CD4-positive, alpha-beta T cell (primary cell): ENCODE measurements at regions not wholly inside any gene's neighbourhood (a gene's known extent, or its start where the extent isn't known, plus 50 kb on each side); places are given as distances from the start of the nearest gene placed in this dataset.
"Not testable (repeated sequence)": the region's sequence is repeated elsewhere in the genome, so short reads cannot be mapped to it uniquely, and the experiment has no call there.

Source experiments
- ATAC-seq: fragments of 200-7000 bp; cut with Tn5 transposase; one replicate; pipeline ENCODE4 v1.10.0; 2022; ENCODE audit warnings: mild to moderate bottlenecking; ENCODE audit not compliant: poor library complexity
- CTCF ChIA-PET: fragments of 350-600 bp; sonication (Branson Sonifier 250); formaldehyde crosslinking; loops from one replicate; lab custom pipeline; 2021; ENCODE audit warnings: antibody characterized with exemption, inconsistent platforms; lab: Charles Lee
- POLR2A ChIA-PET: fragments of 350-600 bp; sonication (Branson Sonifier 250); formaldehyde crosslinking; loops from one replicate; lab custom pipeline; 2021; ENCODE audit warnings: antibody characterized with exemption, inconsistent platforms; lab: Charles Lee
- DNase-seq, 14 experiments: peaks; one replicate each; pipeline ENCODE4 v3.0.0-alpha.2; 2013 to 2020; ENCODE audit warnings: mixed read lengths in 2 of 14
- H3K27ac ChIP-seq, 2 donors: one replicate each; pipeline versions ENCODE4 v1.5.1 to v1.7.0; 2013; ENCODE audit warnings: low read length in 2 of 2, low read depth in 1 of 2, mild to moderate bottlenecking in 1 of 2
- H3K27me3 ChIP-seq, 2 experiments: 1 replicate in 1 of 2; 2 replicates in 1 of 2; pipeline versions ENCODE4 v1.6.1 to v1.7.0; 2013; ENCODE audit warnings: low read length in 2 of 2, control low read depth in 1 of 2, mild to moderate bottlenecking in 1 of 2, moderate library complexity in 1 of 2; ENCODE audit not compliant: insufficient read depth in 2 of 2, control insufficient read depth in 1 of 2
- H3K36me3 ChIP-seq: one replicate; pipeline ENCODE4 v1.6.1; 2013; ENCODE audit warnings: low read length, control low read depth; ENCODE audit not compliant: insufficient read depth
- H3K4me1 ChIP-seq: one replicate; pipeline ENCODE4 v1.6.1; 2013; ENCODE audit warnings: low read length, control low read depth; ENCODE audit not compliant: insufficient read depth
- H3K4me3 ChIP-seq: one replicate; pipeline ENCODE4 v1.5.1; 2013; ENCODE audit warnings: mild to moderate bottlenecking, low read length, moderate library complexity
- H3K9me3 ChIP-seq, 2 experiments: 1 replicate in 1 of 2; 2 replicates in 1 of 2; pipeline versions ENCODE4 v1.6.1 to v1.7.0; 2013; ENCODE audit warnings: low read length in 2 of 2, mild to moderate bottlenecking in 2 of 2, control low read depth in 1 of 2, moderate library complexity in 1 of 2; ENCODE audit not compliant: control insufficient read depth in 1 of 2, insufficient read depth in 1 of 2
- H3K27ac Mint-ChIP-seq: one replicate; pipeline ENCODE4 v1.8.0; 2020; ENCODE audit warnings: mixed read lengths
- H3K27me3 Mint-ChIP-seq: one replicate; pipeline ENCODE4 v1.8.0; 2021; ENCODE audit warnings: mixed read lengths
- H3K36me3 Mint-ChIP-seq: one replicate; pipeline ENCODE4 v1.8.0; 2021; ENCODE audit warnings: low read depth, mixed read lengths
- H3K4me1 Mint-ChIP-seq: one replicate; pipeline ENCODE4 v1.8.0; 2021; ENCODE audit warnings: low read depth, mixed read lengths
- H3K4me3 Mint-ChIP-seq: one replicate; pipeline ENCODE4 v1.8.0; 2020; ENCODE audit warnings: mild to moderate bottlenecking, mixed read lengths
- H3K9me3 Mint-ChIP-seq: one replicate; pipeline ENCODE4 v1.8.0; 2020; ENCODE audit warnings: mixed read lengths
- intact Hi-C, 2 experiments: fragments of 100-400 bp; cut with DNase I in 1 of 2; cut with micrococcal nuclease in 1 of 2; formaldehyde crosslinking; loops; one replicate each; pipeline versions ENCODE4 v1.15.1 to v1.9.0; 2023 to 2025; cut with DNase I, micrococcal nuclease
- TF ChIP-seq, protein P1 (sequence below): fragments of 200-600 bp; IDR thresholded peaks from one replicate; pipeline ENCODE4 v1.8.0; 2022; ENCODE audit warnings: antibody characterized with exemption, mild to moderate bottlenecking

DNA sequence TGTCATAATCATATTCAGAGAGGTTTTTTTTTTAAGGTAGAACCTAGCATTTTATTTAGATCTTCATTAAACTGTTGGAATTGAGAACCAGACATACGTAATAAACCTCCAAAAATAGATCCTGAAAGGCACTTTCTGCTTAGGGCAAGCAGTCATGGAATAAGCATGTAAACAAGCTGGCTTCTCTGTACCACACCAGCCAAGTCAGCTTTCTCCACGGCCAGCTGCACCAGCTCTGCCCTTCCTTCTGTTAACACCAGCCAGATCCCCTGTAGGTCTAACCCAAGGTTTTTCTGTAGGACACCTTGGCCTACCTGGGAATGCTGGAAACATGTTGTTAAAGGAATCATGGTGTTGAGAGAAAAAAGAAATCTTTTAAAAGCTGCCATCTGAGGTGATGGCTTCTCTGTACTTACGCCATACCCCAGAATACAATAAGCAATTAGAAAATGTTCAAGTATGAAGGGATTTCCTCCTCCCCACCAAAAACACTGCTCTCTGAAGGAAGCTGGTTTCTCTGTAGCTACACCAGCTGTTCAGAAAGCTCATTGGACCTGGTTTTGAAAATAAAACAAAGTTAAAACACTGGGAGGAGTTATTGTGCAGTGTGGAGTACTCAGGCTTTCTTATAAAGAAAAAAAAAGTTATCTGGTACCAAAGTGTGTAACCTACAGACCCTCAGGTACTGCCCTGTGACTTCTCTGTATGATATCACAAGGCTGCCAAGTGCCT lies 54.6 kb upstream of the CCDC80 start:
- H3K9me3 ChIP-seq, ATAC-seq, H3K4me3 Mint-ChIP-seq, POLR2A ChIA-PET, H3K36me3 ChIP-seq, H3K27me3 Mint-ChIP-seq, H3K4me3 ChIP-seq, H3K4me1 ChIP-seq, CTCF ChIA-PET, H3K36me3 Mint-ChIP-seq, H3K27me3 ChIP-seq, H3K27ac ChIP-seq, intact Hi-C loops, H3K27ac Mint-ChIP-seq, H3K4me1 Mint-ChIP-seq, H3K9me3 Mint-ChIP-seq, DNase-seq: not testable (repeated sequence)

- H3K4me1 Mint-ChIP-seq, CTCF ChIA-PET, H3K4me3 ChIP-seq, H3K9me3 Mint-ChIP-seq, H3K27ac Mint-ChIP-seq, POLR2A ChIA-PET, ATAC-seq, DNase-seq, H3K27ac ChIP-seq, H3K27me3 ChIP-seq, H3K4me1 ChIP-seq, intact Hi-C loops, H3K27me3 Mint-ChIP-seq, H3K36me3 Mint-ChIP-seq, H3K4me3 Mint-ChIP-seq, H3K9me3 ChIP-seq, H3K36me3 ChIP-seq: not testable (repeated sequence)
Measured at GRCh38 chr3:112694906-112695305, 54.0 kb upstream of the CCDC80 start.

DNA sequence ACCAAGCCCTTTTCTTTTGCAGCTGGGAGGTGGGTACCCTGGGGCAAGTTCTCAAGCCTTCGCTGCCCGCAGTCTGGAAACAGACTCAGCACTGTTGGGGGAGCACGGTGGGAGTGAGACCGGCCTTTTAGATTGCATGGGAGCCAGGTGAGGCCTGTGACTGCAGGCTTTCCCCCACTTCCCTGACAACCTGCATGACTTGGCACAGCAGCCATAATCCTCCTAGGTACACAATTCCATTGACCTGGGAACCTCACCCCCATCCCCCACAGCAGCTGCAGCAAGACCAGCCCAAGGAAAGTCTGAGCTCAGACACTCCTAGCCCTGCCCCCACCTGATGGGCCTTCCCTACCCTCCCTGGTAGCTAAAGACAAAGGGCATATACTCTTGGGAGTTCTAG lies 52.2 kb upstream of the CCDC80 start:
- Mint-ChIP-seq H3K27me3 (no peaks in the 10 kb centered on the region), H3K27ac (no peak overlapping the region), H3K9me3 (no peaks in the 10 kb centered on the region), H3K36me3 (no peaks in the 10 kb centered on the region), H3K4me1 (peaks cover 6% of the 10 kb centered on the region), H3K4me3 (no peak overlapping the region)
- intact Hi-C loops = no loop called here
- Histone ChIP-seq H3K27me3 (no peaks in the 10 kb centered on the region), H3K36me3 (no peaks in the 10 kb centered on the region), H3K4me1 (peaks cover 5% of the 10 kb centered on the region), H3K9me3 (no peaks in the 10 kb centered on the region), H3K27ac (no peak overlapping the region), H3K4me3 (no peak overlapping the region)
- ATAC-seq (no peak), DNase-seq (no peak)
- CTCF ChIA-PET = no interaction called here
- TF ChIP-seq, protein P1, sequence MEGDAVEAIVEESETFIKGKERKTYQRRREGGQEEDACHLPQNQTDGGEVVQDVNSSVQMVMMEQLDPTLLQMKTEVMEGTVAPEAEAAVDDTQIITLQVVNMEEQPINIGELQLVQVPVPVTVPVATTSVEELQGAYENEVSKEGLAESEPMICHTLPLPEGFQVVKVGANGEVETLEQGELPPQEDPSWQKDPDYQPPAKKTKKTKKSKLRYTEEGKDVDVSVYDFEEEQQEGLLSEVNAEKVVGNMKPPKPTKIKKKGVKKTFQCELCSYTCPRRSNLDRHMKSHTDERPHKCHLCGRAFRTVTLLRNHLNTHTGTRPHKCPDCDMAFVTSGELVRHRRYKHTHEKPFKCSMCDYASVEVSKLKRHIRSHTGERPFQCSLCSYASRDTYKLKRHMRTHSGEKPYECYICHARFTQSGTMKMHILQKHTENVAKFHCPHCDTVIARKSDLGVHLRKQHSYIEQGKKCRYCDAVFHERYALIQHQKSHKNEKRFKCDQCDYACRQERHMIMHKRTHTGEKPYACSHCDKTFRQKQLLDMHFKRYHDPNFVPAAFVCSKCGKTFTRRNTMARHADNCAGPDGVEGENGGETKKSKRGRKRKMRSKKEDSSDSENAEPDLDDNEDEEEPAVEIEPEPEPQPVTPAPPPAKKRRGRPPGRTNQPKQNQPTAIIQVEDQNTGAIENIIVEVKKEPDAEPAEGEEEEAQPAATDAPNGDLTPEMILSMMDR = no peak
- POLR2A ChIA-PET = no interaction called here
